HepG2 (cell line): ENCODE measurements at regions not wholly inside any gene's neighbourhood (a gene's known extent, or its start where the extent isn't known, plus 50 kb on each side); places are given as distances from the start of the nearest gene placed in this dataset.

Experiments used
- ATAC-seq: fragments of 200-7000 bp; cut with Tn5 transposase; 3 replicates; pipeline ENCODE4 v1.9.1; 2020; ENCODE audit warnings: mild to moderate bottlenecking, moderate library complexity
- BruUV-seq: library from RNA; stranded (reverse); fragments of 400-500 nt; replicated peaks from 2 replicates; lab custom pipeline; 2021; lab: Mats Ljungman, UMichigan
- CTCF ChIA-PET: fragments of 300-600 bp; formaldehyde crosslinking; extraction: SDS; loops from one replicate; lab custom pipeline; 2021; ENCODE audit warnings: low total read pairs, inconsistent platforms, low intra/inter-chr PET ratio; lab: Yijun Ruan, JAX
- POLR2A ChIA-PET: fragments of 350-600 bp; sonication (Branson Sonifier 250); formaldehyde crosslinking; loops from one replicate; lab custom pipeline; 2020; ENCODE audit warnings: antibody characterized with exemption, inconsistent platforms; lab: Yijun Ruan, JAX
- DNase-seq: peaks from one replicate; pipeline ENCODE4 v3.0.0-alpha.2; 2015; ENCODE audit warnings: low spot score
- FAIRE-seq: peaks from 3 replicates; lab custom pipeline; 2011; peaks lifted over from hg19 to GRCh38; lab: Jason Lieb, UNC
- H2AFZ ChIP-seq: one replicate; pipeline ENCODE4 v1.6.1; 2011; ENCODE audit warnings: low read length, inconsistent platforms
- H3K27ac ChIP-seq: fragments of 300-600 bp; 3 replicates; pipeline ENCODE4 v1.8.0; 2011; ENCODE audit warnings: mixed run types, mild to moderate bottlenecking, mixed read lengths, low read length, inconsistent platforms; ENCODE audit not compliant: insufficient read depth; ENCODE audit errors: extremely low read length
- H3K27me3 ChIP-seq, 2 experiments: fragments of 200-600 bp in 1 of 2; 2 replicates in 1 of 2; 3 replicates in 1 of 2; pipeline versions ENCODE4 v1.6.0 to v1.8.0; 2011; ENCODE audit warnings: low read length in 2 of 2, mild to moderate bottlenecking in 2 of 2, moderate library complexity in 2 of 2, inconsistent platforms in 1 of 2; ENCODE audit not compliant: insufficient read depth in 2 of 2, control insufficient read depth in 1 of 2
- H3K36me3 ChIP-seq, 2 experiments: fragments of 200-600 bp in 1 of 2; replicated peaks in 1 of 2; 2 replicates in 1 of 2; 3 replicates in 1 of 2; pipeline versions ENCODE4 v1.5.1 to v1.8.0; 2011; ENCODE audit warnings: low read length in 2 of 2, inconsistent platforms in 1 of 2; ENCODE audit not compliant: insufficient read depth in 2 of 2, control insufficient read depth in 1 of 2
- H3K4me1 ChIP-seq: 2 replicates; pipeline ENCODE4 v1.5.1; 2012; ENCODE audit warnings: low read length, inconsistent platforms; ENCODE audit not compliant: insufficient read depth
- H3K4me2 ChIP-seq: 2 replicates; pipeline ENCODE4 v1.6.0; 2011; ENCODE audit warnings: low read depth, low read length, inconsistent platforms
- H3K4me3 ChIP-seq, 3 experiments: fragments of 200-600 bp in 1 of 3; sonication (generic), shearing (Covaris generic) in 1 of 3; replicated peaks in 1 of 3; 2 replicates each; pipeline ENCODE4 v1.5.1; 2011 to 2016; ENCODE audit warnings: low read length in 3 of 3, inconsistent platforms in 2 of 3, low read depth in 2 of 3, mild to moderate bottlenecking in 2 of 3, control low read depth in 1 of 3, mixed read lengths in 1 of 3; ENCODE audit not compliant: insufficient read depth in 1 of 3
- H3K79me2 ChIP-seq: one replicate; pipeline ENCODE4 v1.6.1; 2011; ENCODE audit warnings: low read length, inconsistent platforms; ENCODE audit not compliant: insufficient read depth
- H3K9ac ChIP-seq: 2 replicates; pipeline ENCODE4 v1.6.0; 2011; ENCODE audit warnings: mild to moderate bottlenecking, low read depth, low read length, inconsistent platforms; ENCODE audit not compliant: insufficient read depth
- H3K9me3 ChIP-seq: 2 replicates; pipeline ENCODE4 v1.5.1; 2012; ENCODE audit warnings: mild to moderate bottlenecking, low read length
- H4K20me1 ChIP-seq: 2 replicates; pipeline ENCODE4 v1.6.0; 2011; ENCODE audit warnings: inconsistent platforms, mild to moderate bottlenecking, low read length, moderate library complexity; ENCODE audit not compliant: insufficient read depth
- CHCHD3 ChIP-seq: sonication (generic); formaldehyde crosslinking; IDR thresholded peaks from 2 replicates; pipeline ENCODE4 v1.8.0; 2022; ENCODE audit warnings: mild to moderate bottlenecking, missing genetic modification reagents, moderate library complexity
- ETV5 ChIP-seq: IDR thresholded peaks from 2 replicates; pipeline ENCODE4 v1.6.1; 2018; ENCODE audit warnings: missing biosample characterization, missing genetic modification reagents, inconsistent platforms, borderline replicate concordance
- FOSL1 ChIP-seq: sonication (generic); formaldehyde crosslinking; IDR thresholded peaks from 2 replicates; pipeline ENCODE4 v1.9.0; 2021; ENCODE audit warnings: missing genetic modification reagents, borderline replicate concordance
- HMG20B ChIP-seq: conservative IDR thresholded peaks from 2 replicates; pipeline ENCODE4 v1.6.1; 2016; ENCODE audit warnings: missing genetic modification reagents, missing compliant biosample characterization
- HMGXB4 ChIP-seq, 2 experiments: sonication (generic) in 1 of 2; formaldehyde crosslinking in 1 of 2; IDR thresholded peaks; 2 replicates each; pipeline versions ENCODE4 v1.4.0 to v1.6.1; 2018 to 2020; ENCODE audit warnings: missing genetic modification reagents in 2 of 2, borderline replicate concordance in 1 of 2, low read depth in 1 of 2, mild to moderate bottlenecking in 1 of 2, missing biosample characterization in 1 of 2
- HNRNPK ChIP-seq: fragments of 200-400 bp; formaldehyde crosslinking; IDR thresholded peaks from 2 replicates; pipeline ENCODE4 v1.6.1; 2018; ENCODE audit warnings: low read length, low read depth, moderate library complexity, mild to moderate bottlenecking; ENCODE audit not compliant: poor library complexity, severe bottlenecking
- MED13 ChIP-seq: sonication (generic); formaldehyde crosslinking; IDR thresholded peaks from 2 replicates; pipeline ENCODE4 v1.5.0; 2020; ENCODE audit warnings: missing genetic modification reagents
- MLLT10 ChIP-seq: sonication (generic); formaldehyde crosslinking; IDR thresholded peaks from 2 replicates; pipeline ENCODE4 v1.4.0; 2020; ENCODE audit warnings: missing genetic modification reagents
- MTERF4 ChIP-seq: sonication (generic); formaldehyde crosslinking; IDR thresholded peaks from 2 replicates; pipeline ENCODE4 v1.8.0; 2023; ENCODE audit warnings: mild to moderate bottlenecking, missing genetic modification reagents
- NR2F1 ChIP-seq, 2 experiments: fragments of 450-650 bp in 1 of 2; formaldehyde crosslinking in 1 of 2; IDR thresholded peaks; 2 replicates each; pipeline versions ENCODE4 v1.5.0 to v1.6.1; 2016 to 2020; ENCODE audit warnings: mild to moderate bottlenecking in 1 of 2, missing compliant biosample characterization in 1 of 2, missing genetic modification reagents in 1 of 2, moderate library complexity in 1 of 2
- NR2F6 ChIP-seq, 2 experiments: IDR thresholded peaks; 2 replicates each; pipeline ENCODE4 v1.6.1; 2016; ENCODE audit warnings: antibody characterized with exemption in 1 of 2, mild to moderate bottlenecking in 1 of 2
- RFX1 ChIP-seq: fragments of 450-650 bp; IDR thresholded peaks from 2 replicates; pipeline ENCODE4 v1.6.1; 2017
- ZBTB44 ChIP-seq: sonication (generic); formaldehyde crosslinking; IDR thresholded peaks from 2 replicates; pipeline ENCODE4 v1.4.0; 2020; ENCODE audit warnings: missing genetic modification reagents
- ZNF430 ChIP-seq: sonication (generic); formaldehyde crosslinking; IDR thresholded peaks from 2 replicates; pipeline ENCODE4 v1.9.0; 2021; ENCODE audit warnings: mild to moderate bottlenecking, missing genetic modification reagents
- ZNF713 ChIP-seq: sonication (generic); formaldehyde crosslinking; IDR thresholded peaks from 2 replicates; pipeline ENCODE4 v1.4.0; 2020; ENCODE audit warnings: mild to moderate bottlenecking, missing genetic modification reagents
- WGBS: methylation state at CpG from one replicate; pipeline ENCODE4 v1.1.6; 2017; ENCODE audit warnings: low lambda C conversion rate; 5-methylcytosine and 5-hydroxymethylcytosine counted together
- in situ Hi-C: cut with HindIII; loops from 2 replicates; pipeline ENCODE4 v1.10.0; 2017; ENCODE audit warnings: low pct_unique_long_range_greater_than_20kb; ENCODE audit not compliant: extremely low pct_ligation_motif_present
- intact Hi-C: fragments of 100-400 bp; cut with micrococcal nuclease; formaldehyde crosslinking; loops from one replicate; pipeline ENCODE4 v1.10.0; 2022; ENCODE audit not compliant: unreplicated experiment

DNA sequence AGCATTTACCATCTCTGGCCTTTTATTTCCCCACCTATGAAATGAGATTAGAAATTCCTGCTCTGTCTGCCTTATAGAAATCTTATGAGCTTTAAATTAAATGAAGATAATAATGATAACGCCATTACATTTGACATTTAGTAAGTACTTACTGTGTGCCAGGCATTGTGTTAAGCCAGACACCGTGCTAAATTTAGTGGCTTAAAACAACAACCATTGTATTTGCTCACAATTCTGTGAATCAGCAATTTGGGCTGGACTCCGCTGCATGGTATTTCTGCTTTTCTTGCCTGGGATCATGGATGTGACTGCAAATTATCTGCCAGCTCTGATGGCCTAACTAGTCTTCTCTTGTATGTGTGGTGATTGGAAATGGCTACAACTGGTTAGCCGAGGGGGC is 56.4 kb upstream of the CCDC6 start:
- H3K79me2 ChIP-seq: no peaks in the 10 kb centered on the region
- no peaks in the 10 kb centered on the region for H3K27me3 ChIP-seq
- FAIRE-seq: no peak
- no peaks in the 10 kb centered on the region for H4K20me1 ChIP-seq
- no peak overlapping the region for H3K4me2 ChIP-seq
- in situ Hi-C loops: no loop called here
- H3K27ac ChIP-seq: no peak overlapping the region
- no peak overlapping the region for H2AFZ ChIP-seq
- 16% methylated on average over 4 of the region's 4 CpGs for WGBS
- no peak overlapping the region for H3K4me3 ChIP-seq
- no peak for ATAC-seq
- no peak overlapping the region for H3K9ac ChIP-seq
- ChIA-PET POLR2A (no interaction called here), CTCF (no interaction called here)
- no peaks in the 10 kb centered on the region for H3K9me3 ChIP-seq
- peaks cover 6% of the 10 kb centered on the region; the same call in 1 of the 2 replicates for H3K4me1 ChIP-seq
- H3K36me3 ChIP-seq: no peaks in the 10 kb centered on the region
- no peak for DNase-seq
- no TSS peak for BruUV-seq
- intact Hi-C loops: no loop called here
- TF ChIP-seq HMGXB4 (CRISPR knock-in tag; IDR thresholded peaks at IDR 0.05; ENCODE audit: borderline replicate concordance in 1 of 2, low read depth in 1 of 2) (no peak), MTERF4 (CRISPR knock-in tag) (no peak), CHCHD3 (CRISPR knock-in tag) (no peak), HNRNPK (no peak), HMG20B (CRISPR knock-in tag) (no peak), ZNF430 (CRISPR knock-in tag) (no peak), ETV5 (CRISPR knock-in tag) (no peak), ZNF713 (CRISPR knock-in tag) (no peak), NR2F1 (CRISPR knock-in tag; IDR thresholded peaks at IDR 0.05) (no peak), NR2F6 (IDR thresholded peaks at IDR 0.05) (no peak), NR2F6 (CRISPR knock-in tag; IDR thresholded peaks at IDR 0.05) (no peak), ZBTB44 (CRISPR knock-in tag) (no peak), RFX1 (no peak), MLLT10 (CRISPR knock-in tag) (no peak), MED13 (CRISPR knock-in tag) (no peak), FOSL1 (no peak)
